ENCODE measurements at regions not wholly inside any gene's neighbourhood (a gene's known extent, or its start where the extent isn't known, plus 50 kb on each side); places are given as distances from the start of the nearest gene placed in this dataset.

DNA sequence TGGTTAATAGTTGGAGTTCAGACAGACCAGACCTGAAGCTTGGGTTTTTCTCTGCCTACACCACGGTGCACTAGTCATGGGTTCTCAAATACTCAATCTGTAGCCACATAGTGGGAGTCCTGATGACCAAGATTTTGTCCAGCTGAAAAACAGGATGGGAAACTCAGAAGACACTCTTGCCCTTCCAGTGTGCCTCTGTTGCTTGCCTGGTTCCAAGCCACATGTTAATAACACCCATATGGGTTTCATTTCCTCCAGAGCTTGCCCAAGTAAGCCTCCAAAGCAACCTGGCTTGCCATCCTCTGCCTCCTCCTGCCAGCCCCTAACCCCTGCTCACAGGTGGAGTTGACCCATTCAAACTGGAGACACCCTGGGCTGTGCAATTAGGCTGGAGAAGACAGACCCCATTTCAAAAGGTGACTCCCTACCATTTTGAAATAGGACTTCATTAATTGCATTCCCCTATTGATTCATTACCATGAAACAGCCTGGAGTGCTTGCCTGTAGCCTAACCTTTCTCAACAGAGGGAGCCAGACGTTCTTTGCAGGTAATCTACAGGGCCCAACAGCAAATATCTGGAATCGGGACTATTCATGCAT, 108.0 kb upstream of the HABP2 start:
- DNase-seq: no peak

DNA sequence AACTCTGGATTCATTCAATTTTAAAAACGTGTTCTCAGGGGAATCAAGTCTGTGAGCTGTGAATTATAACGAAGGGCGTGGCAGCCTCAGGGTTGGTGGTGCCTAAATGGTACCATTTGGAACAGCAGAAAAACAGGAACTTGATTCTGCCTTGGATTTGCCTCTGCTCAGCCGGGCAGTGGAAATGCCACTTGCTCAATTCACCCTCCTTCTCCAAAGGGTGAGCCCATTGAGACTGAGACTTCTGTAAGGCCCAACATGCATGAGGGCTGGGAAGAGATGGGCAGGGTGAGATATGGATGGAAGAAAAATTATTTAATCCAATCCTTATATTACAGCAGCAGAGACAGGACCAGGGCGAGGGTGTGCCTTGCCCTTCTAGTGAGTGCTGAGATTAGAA, 107.1 kb upstream of the HABP2 start:
- DNase-seq: no peak

DNA sequence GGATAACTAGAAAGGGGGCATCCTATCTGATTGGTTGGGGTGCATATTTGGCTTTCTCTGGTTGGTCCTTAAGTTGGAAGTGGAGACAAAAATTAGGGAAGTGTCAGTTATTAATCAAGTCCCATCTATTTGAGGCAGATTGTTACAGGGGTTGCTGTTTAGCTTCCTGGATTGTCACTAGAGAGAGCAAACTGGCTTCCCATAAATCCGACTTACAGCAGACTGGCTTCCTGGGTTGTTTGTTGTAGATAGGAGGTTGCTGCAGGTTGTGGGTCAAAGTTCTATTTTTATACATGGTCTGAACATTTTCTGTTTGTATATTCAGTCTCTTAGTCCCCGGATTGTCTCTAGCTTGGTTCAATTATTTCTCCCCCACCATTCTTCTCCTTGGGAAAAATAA, 106.1 kb upstream of the HABP2 start:
- no peak for DNase-seq

DNA sequence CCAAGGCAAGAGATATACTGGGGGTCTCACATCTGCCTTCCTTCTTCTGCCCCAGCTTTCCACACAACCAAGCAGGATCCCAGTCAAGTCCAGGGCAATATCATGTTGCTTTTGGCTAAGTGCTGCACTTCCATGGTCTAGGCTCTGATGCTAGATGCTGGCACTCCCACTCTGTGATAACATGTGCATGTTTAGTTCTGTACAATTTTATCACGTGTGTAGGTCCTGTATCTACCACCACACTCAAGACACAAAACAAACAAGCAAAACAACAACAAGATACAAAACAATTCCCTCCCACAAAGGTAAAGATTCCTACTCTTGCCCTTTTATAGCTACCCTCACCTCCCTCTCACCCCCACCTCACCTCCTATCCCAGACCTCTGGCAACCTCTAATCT, 105.6 kb upstream of the HABP2 start:
- no peak for DNase-seq

DNA sequence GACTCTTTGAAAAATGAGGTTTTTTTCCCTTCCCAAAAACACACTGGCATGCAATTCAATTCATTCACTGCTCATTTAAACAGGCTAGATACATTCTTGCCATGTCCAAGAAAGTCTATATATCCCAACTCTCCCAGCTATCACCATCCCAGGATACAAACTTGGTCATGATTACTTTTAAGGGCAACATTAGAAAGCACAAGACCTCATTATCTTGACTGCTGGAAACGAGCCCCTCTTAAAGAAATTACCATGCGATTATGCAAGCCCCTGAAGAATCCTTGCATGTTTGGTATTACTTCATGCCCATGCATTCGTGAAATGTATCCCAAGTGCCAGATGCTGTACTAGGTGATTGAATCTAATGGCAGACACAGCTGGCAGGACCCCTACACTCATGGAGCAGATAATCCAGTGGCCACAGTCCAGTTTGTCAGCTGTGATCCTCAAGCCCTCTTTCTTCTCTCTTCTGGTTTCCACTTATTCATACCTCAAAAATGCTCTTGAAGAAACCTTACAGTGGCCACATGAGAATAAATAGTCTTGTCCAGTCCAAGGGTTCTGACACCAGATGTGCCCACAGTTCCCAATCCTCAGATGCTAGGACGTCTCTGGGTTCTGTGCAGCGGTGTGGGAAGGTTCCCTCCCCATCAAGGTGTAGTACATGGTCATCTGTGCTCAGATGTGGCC, 103.7 kb upstream of the HABP2 start:
- no peak for DNase-seq

DNA sequence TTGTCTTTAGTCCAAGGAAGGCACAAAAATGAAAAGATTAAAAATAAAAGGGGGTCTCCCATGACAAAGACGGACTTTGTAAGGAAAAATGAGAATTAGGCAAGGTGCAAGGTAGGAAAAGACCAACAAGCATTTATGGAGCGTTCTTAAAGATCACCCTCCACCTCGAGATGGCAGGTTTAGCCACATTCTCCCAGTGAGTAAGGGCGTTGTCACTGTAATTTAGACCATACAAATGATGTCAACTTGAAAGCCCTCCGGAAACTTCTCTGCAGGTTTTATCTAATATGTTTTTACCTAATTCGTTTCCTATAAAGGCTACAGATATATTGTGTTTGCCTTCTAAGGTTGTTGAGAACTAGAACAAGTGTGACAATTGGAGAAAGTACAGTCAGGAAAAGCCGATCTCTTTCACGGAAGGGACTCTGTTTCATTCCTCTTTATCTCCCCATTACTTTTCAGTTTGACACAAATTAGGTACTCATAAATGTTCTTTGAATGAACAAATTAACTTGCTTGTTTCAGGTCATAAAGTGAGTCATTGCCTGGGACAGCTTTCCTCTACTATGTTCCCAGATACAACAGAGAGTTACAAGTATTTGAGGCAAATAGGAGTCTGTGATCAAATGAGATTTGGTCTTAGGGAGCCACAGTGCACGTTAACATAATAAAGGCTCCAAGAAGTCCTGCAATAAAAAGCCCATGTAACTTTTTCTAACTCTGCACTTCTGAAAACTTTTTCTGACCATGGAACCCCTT, 102.6 kb upstream of the HABP2 start:
- DNase-seq: no peak

DNA sequence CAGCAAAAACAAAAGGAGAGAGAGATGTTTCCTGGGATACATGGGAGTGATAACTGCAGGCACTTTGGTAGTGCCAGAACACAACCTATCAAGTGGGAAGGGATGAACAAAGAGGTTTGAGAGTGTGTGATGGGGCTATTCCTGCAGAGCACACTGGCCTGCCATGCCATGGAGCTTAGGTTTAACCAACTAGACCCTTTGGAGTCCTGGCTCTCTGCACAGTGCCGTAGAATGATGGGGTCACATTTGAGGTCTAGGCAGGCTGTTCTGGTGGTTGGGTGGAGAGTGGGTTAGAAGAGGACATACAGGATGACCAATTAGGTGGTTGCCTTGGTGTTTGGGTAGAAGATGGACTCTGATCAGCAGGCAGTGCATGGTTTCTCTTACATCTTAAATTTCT, 101.9 kb upstream of the HABP2 start:
- no peak for DNase-seq

DNA sequence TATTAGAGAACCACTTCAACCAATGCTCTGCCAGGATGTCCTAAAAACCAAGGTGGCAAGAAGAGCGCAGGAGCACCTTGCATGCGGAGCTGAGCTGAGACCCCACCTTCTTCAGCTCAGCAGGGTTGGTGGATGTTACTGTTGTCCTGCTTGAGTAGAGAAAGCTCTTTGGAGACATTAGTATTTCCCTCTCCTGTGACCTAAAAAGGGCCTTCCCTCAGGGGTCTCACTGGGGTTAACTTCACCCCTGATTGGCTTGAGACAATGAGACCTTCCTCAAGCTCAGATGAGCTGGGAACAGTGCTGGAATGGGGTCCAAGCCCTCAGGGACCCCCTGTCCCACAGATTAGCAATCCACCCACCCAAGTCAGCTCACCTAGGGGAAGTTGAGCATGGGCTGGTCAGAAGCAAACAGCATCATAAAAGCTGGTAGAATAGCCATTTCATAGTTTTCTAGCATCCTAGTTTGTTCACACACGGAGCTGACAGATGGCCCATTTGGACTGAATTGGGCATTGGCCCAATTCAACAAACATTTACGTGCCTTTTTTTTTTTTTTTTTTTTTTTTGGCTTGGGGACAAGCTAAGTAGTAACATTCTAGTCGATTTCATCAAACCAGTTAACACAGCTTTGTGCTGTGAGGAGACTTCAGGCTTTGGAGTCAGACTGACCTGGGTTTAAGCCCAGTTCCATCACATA, 100.6 kb upstream of the HABP2 start:
- DNase-seq: no peak

DNA sequence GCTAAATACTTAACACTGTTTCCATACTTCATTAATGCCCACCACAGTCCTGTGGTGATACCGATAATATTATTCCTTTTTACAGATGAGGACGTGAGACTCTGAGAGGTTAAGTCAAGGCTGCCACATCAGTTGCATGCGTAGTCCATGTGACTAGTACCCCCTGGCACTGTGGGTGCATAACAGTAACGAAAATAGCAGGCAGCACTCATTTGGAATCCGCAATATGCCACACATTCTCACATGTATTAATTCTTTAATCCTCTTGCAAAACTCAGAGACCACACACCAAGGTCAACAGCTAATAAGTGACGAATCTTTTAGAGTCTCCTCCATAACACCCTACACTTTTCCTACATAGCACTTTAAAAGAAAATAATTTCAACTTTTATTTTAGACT, 99.5 kb upstream of the HABP2 start:
- DNase-seq: no peak

DNA sequence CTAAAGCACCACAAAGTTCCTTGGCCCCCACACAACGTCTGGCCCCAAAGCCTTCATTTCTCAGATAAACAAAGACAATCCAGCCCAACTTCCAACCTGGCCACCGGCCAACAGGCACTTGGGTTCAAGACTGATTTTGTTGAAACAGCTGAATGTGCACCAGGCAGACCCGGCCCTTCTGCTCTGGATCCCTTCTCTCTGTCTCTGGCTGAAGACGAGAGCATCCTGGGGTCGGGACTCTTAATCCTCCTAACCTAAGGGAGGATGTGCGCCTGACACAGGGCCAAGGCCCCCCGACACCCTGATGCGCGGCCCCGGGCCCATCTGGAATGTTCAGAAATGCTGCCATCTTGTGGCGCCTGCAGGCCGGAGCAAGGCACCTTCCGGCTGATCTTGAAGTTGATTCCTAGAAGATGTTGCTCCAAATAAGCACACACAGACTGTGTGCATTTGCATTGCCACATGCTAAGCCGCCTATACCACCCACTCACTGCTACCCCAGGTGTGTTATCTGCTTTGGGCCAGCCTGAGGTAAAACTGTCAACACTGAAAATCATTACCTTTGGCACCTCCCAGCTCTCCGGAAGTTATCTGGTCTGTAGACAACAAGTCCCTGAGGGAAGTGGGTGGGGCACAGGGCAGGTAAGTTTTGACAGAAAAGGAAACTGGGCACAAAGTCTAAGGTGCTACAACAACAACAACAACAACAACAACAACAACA, 98.4 kb upstream of the HABP2 start:
- DNase-seq: peak; percentile 27

DNA sequence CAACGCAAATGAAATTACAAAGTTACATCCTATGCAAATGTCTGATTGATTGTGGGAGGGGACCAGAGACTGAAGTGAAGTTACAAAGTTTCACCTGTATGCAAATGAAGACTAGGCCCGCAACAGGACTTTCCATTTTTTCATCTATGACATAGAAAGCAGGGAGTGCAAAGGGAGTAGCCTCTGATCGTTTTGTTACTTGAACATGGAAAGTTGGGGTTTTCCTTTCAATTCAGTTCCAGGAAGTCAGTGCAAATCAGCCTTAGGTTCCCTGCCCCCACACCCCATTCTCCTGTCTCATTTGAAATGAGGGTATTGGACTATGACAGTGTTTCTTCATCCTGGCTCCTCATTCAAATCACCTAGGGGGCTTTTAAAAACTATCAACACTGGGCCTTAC, 96.9 kb upstream of the HABP2 start:
- no peak for DNase-seq

DNA sequence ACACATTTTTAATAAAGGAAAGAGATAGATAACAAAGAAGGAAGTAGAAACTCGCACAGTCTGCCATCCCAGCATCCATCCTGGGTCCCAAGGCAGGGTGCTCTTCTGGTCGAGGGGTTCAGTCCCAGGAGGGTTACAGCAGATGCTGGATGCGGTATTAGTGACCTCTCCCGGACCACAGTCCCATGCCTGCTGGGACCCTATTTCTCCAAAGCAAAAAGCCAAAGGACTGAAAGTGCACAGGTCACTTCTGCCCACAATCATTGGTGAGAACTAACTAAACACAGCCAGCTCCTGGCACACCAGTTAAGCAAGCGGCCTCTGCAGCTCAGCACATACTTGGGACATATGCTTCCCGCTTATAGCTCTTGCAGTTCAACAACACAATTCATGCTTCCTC, 96.1 kb upstream of the HABP2 start:
- DNase-seq: no peak

DNA sequence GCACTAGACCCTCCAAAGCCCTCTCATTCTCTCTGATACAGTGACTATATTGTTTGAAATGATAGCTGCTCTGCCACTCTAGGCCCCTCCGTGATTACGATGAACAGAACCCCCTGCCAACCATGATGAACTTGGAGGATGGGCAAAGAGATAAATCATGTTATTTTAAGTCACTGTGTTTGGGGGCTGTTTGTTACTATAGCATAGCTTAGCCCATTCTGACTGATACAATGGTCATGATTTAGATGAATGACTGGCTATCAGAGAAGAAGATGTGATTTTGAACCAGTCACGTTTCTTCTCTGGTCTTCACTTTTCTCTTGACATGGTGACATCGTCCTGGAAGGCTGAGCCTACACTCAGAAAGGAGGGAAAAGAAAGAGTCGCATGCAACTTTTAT, 95.4 kb upstream of the HABP2 start:
- no peak for DNase-seq

DNA sequence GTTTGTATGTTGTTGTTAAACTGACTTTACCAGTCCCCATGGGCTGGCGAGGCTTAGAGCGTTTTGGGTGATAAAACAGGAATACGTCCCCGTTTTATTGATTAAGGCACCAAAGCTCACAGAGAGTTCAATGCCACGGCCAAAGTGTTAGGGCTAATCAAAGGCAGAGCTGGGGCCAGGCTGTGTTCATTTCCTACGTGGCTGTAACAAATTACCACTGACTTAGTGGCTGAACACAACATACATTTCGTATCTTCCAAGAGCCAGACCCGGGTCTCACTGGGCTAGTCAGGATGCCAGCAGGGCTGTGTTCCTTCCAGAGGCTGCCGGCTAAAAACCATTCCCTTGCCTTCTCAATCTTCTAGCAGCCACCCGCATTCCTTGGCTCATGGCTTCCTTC, 94.4 kb upstream of the HABP2 start:
- DNase-seq: no peak

DNA sequence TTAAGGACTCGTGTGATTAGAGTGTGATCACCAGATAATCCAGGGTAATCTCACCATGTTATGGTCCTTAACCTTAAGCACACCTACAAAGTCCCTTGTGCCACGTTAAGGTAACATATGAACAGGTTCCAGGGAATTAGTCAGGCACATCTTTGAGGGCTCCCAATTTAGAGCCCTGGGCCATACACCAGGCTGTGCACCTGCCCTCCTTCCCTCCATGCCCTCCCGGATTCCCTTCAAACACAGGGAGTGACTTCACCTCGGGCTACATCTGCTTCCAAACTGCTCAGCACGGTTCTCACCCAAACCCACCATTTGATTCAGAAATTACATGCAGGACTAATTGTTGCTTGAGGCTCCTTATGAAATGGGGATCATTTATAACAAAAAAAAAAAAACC, 93.9 kb upstream of the HABP2 start:
- no peak for DNase-seq

DNA sequence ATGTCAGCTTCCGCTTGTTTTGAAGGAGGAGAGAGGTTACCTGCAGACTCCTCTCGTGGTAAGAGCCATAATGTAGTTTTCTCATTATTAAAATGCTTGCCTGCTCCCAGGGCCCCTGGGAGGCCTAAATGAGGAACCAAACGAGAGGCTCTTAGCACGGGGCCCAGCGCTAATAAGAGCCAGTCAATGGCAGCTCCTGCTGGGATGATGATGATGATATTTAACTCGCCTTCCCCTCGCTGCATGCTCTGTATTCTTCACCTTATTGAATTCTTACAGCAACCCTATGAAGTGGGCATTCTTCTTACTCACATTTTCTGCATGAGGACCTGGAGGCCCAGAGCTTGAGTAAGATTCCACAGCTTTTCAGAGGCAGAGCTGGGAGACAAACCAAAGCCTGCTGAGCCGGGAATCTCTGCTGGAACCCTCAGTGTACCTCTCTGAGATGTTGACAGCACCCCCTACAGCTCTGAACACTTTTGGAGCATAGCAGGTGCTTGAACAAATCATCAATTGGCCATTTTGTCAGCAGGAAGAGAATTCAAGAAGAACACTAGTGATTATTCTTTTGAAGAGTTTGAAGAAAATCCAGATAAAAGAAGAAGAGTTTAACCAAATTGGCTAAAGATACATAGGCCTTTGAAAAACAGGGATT, 93.1 kb upstream of the HABP2 start:
- DNase-seq: no peak

DNA sequence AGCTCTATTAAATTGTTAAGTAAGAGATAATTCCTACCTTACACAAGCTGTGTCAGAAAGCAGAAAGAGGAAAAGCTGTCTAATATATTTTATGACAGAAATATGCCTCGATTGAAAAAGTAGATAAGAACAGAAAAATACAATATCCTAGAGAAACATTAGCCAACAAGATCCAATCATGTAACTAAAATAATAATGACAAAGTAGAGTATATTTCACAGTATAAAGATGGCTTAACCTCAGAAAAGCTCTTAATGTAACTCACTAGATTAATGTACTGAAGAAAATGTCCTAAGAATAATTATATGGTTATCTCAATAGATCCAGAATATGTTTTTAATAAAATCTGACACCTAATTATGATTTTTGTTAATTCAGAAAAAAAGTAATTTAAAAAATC, 89.8 kb upstream of the HABP2 start:
- DNase-seq: no peak

DNA sequence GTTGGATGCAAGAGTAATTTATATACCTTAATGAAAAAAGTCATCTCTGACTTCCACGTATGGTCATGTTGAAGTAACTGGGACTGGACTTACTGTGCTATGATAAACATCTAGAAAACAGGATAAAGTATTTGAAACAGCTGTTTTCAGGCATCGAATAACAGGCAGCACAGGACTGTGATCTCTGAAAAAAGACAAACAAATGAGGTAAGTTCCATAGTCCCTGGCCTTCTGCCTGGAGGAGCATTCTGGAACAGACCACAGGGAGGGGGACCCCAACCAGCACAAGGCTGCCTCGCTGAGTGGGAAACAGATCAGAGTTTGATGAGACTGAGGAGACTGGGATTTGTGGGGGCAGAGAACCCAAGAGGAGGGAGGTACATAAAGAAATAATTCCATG, 89.1 kb upstream of the HABP2 start:
- DNase-seq: peak; percentile 53

DNA sequence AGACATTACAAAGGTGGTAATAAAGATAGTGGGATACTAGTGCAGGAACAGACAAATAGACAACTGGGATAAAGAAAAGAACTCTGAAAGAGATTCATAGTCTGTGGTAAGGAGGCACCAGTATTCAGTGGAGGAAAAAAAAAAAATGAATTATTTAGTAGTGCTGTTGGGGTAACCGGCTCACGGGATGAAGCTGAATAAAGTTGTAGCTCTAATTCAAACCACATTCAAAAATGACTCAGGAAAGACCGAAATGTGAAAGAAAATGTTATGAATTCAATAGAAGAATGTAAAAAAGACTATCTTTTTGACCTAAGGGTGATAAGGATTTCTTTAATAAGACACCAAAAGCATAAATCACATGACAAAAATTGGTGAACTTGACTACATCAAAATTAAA, 83.1 kb upstream of the HABP2 start:
- peak; percentile 28 for DNase-seq

DNA sequence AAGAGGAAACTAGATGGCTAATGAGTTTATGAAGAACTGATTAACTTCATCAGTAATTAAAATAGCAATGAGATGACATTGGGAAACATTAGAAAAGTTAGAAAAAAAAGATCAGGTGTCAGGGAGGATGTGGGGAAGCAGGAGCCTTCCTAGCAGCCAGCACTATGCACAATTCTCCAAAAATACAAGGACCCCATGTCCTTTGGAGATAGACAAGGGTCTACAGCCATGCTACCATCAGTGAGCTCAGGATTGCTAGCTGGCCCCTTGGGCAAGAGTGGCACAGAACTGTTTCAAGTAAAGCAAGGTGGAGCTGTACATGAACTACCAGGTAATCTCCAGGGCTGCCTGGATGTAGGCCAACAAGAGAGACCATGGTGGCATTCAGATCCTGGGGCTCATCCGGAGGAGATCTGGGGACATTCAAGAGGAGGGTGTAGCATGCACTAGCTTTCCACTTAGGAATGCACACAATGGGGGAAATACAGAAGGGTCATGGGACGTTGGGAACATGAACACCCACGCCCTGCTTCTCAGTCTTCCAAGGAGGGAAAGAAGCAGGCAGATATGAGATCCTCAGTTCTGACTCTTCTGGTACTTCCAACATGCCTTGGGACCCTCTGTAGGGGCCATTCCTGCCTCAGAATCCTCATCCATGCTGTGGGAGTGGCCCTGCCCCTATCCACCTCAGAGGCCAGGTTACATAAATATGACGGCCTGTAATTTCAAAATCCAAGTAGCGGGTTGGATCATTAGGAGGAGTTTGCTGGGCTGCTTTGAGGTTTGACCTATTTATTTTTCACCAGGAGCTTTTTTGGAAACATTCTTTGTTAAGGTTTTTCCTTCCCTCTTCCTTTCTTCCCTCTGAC, 82.2 kb upstream of the HABP2 start:
- no peak for DNase-seq

All from fibroblast of skin of abdomen (primary cell).